A549 (cell line): ENCODE measurements at regions not wholly inside any gene's neighbourhood (a gene's known extent, or its start where the extent isn't known, plus 50 kb on each side); places are given as distances from the start of the nearest gene placed in this dataset.
"Not testable (repeated sequence)": the region's sequence is repeated elsewhere in the genome, so short reads cannot be mapped to it uniquely, and the experiment has no call there.

Experiments used
- EP300 ChIP-seq, 2 experiments: fragments of >200 bp; sonication (Bioruptor Twin); formaldehyde crosslinking; IDR thresholded peaks; 2 replicates in 1 of 2; 3 replicates in 1 of 2; pipeline ENCODE4 v1.6.1; 2016 to 2017
- MAZ ChIP-seq: fragments of 150-350 bp; IDR thresholded peaks from 2 replicates; pipeline ENCODE4 v1.6.1; 2014; ENCODE audit warnings: antibody characterized with exemption, low read depth, low read length, borderline replicate concordance
- POLR2A ChIP-seq: IDR thresholded peaks from 2 replicates; pipeline ENCODE4 v1.6.1; 2012; ENCODE audit warnings: mild to moderate bottlenecking, low read length
- RARB ChIP-seq: fragments of 250-450 bp; sonication (Bioruptor Pico); IDR thresholded peaks from 2 replicates; pipeline ENCODE4 v1.8.0; 2021; ENCODE audit warnings: mild to moderate bottlenecking, moderate library complexity
- SREBF2 ChIP-seq: fragments of 450-650 bp; IDR thresholded peaks from 2 replicates; pipeline ENCODE4 v1.6.1; 2014; ENCODE audit warnings: mild to moderate bottlenecking, moderate library complexity
- ZFP36 ChIP-seq: fragments of 450-650 bp; IDR thresholded peaks from 2 replicates; pipeline ENCODE4 v1.6.1; 2014; ENCODE audit warnings: borderline replicate concordance; ENCODE audit not compliant: partially characterized antibody
- TF ChIP-seq, protein P1 (sequence below): fragments of >200 bp; sonication (Bioruptor Twin); formaldehyde crosslinking; IDR thresholded peaks from 3 replicates; pipeline ENCODE4 v1.5.1; 2016

DNA sequence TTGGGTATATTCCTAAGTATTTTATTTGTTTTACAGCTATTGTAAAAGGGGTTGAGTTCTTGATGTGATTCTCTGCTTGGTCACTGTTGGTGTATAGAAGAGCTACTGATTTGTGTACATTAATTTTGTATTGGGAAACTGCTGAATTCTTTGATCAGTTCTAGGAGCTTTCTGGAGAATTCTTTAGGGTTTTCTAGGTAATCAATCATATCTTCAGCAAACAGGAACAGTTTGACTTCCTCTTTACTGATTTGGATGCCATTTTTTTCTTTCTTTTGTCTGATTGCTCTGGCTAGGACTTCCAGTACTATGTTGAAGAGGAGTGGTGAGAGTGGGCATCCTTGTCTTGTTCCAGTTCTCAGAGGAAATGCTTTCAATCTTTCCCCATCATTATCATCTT lies 50.1 kb upstream of the VSIG4 start:
- TF ChIP-seq, protein P1, sequence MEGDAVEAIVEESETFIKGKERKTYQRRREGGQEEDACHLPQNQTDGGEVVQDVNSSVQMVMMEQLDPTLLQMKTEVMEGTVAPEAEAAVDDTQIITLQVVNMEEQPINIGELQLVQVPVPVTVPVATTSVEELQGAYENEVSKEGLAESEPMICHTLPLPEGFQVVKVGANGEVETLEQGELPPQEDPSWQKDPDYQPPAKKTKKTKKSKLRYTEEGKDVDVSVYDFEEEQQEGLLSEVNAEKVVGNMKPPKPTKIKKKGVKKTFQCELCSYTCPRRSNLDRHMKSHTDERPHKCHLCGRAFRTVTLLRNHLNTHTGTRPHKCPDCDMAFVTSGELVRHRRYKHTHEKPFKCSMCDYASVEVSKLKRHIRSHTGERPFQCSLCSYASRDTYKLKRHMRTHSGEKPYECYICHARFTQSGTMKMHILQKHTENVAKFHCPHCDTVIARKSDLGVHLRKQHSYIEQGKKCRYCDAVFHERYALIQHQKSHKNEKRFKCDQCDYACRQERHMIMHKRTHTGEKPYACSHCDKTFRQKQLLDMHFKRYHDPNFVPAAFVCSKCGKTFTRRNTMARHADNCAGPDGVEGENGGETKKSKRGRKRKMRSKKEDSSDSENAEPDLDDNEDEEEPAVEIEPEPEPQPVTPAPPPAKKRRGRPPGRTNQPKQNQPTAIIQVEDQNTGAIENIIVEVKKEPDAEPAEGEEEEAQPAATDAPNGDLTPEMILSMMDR, result not testable (repeated sequence)
- not testable (repeated sequence) for TF ChIP-seq POLR2A; MAZ; ZFP36; SREBF2; EP300 (IDR thresholded peaks at IDR 0.05); RARB (CRISPR knock-in tag)
